ENCODE measurements at regions not wholly inside any gene's neighbourhood (a gene's known extent, or its start where the extent isn't known, plus 50 kb on each side); places are given as distances from the start of the nearest gene placed in this dataset.
"Not testable (repeated sequence)": the region's sequence is repeated elsewhere in the genome, so short reads cannot be mapped to it uniquely, and the experiment has no call there.

DNA sequence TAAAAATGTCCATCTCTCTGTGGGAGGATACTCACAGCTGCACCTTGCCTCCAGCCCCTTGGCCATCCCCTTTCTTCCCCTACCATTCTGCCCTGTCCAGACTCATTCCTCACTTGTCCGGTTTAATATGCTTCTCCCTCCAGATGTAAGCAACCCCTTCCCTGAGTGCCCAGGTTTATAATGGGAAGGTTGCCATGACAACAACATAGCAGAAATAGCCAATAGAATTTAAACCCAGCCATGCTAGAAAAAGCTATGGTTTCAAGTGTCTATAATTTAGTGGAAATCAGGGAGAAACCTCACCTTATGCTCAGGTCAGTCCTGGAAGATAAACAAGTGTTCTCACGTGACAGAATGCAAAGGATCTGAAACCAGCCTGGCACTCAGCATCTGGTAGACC, 196.0 kb upstream of the FZD8 start:
- H3K4me1 Mint-ChIP-seq, result no peaks in the 10 kb centered on the region
- no peaks in the 10 kb centered on the region for H3K36me3 Mint-ChIP-seq (ENCODE audit: insufficient read depth)
- no peak overlapping the region for H3K4me3 Mint-ChIP-seq
- ATAC-seq (replicated peaks; ENCODE audit: extremely low read depth, poor library complexity, severe bottlenecking) (no peak), DNase-seq (ENCODE audit: low spot score in 2 of 2) (no peak)
- no peak overlapping the region for H3K27ac Mint-ChIP-seq (ENCODE audit: low read depth)
- no peaks in the 10 kb centered on the region for H3K27me3 Mint-ChIP-seq
- peaks cover 13% of the 10 kb centered on the region for H3K9me3 Mint-ChIP-seq

DNA sequence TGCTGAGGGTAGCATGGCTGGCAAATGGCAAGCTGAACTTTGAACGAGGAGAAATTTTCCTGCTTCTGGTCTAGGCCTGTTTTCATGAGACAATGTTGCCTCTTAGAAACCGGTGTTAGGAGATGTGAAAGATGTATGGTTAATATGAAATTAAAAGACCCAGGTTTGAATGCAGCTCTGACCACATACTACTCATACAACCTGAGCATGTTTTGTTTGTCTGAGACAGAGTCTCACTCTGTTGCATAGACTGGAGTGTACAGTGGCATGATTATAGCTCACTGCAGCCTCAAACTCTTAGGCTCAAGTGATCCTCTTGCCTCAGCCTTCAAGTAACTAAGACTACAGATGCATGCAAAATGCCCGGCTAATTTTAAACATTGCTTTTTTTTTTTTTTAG, 193.4 kb upstream of the FZD8 start:
- no peak for DNase-seq (ENCODE audit: low spot score in 2 of 2)
- ATAC-seq (replicated peaks; ENCODE audit: extremely low read depth, poor library complexity, severe bottlenecking), result no peak
- Mint-ChIP-seq H3K36me3 (ENCODE audit: insufficient read depth) (no peaks in the 10 kb centered on the region), H3K27ac (ENCODE audit: low read depth) (no peak overlapping the region), H3K4me3 (no peak overlapping the region), H3K4me1 (no peaks in the 10 kb centered on the region), H3K27me3 (no peaks in the 10 kb centered on the region), H3K9me3 (peaks cover 9% of the 10 kb centered on the region)

DNA sequence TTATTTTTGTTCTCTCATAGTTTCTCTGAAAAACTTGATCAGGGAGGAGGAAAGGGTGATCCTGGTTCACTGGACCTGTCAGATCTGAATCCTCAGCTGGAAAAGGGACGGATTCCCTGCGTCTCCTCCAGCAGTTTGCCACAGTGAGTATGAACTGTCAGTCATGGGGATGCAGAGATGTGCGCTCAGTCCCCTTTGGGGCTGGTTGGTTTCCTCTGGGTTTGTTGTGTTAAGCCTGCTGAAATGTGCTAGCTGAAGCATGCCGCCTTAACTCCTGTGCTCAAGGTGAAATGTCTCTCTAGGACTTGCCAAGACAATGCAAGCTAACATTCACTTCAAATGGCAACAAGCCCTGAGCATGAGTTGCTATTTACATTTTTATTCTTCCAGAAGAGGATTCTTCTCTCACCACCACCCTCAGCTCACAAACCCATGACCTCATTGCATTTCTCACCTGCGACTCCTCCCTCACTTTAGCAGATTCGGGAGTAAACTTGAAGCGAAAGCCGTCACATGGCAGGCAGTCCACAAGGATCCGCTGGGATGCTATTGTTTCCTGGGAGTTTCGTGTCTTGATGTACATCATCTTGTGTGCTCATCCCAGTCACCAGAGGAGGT, 192.9 kb upstream of the FZD8 start:
- H3K27me3 Mint-ChIP-seq, result no peaks in the 10 kb centered on the region
- no peak overlapping the region for H3K4me3 Mint-ChIP-seq
- H3K4me1 Mint-ChIP-seq, result no peaks in the 10 kb centered on the region
- ATAC-seq (replicated peaks; ENCODE audit: extremely low read depth, poor library complexity, severe bottlenecking) (no peak), DNase-seq (ENCODE audit: low spot score in 2 of 2) (no peak)
- H3K9me3 Mint-ChIP-seq, result peaks cover 9% of the 10 kb centered on the region
- no peaks in the 10 kb centered on the region for H3K36me3 Mint-ChIP-seq (ENCODE audit: insufficient read depth)
- H3K27ac Mint-ChIP-seq (ENCODE audit: low read depth), result no peak overlapping the region

DNA sequence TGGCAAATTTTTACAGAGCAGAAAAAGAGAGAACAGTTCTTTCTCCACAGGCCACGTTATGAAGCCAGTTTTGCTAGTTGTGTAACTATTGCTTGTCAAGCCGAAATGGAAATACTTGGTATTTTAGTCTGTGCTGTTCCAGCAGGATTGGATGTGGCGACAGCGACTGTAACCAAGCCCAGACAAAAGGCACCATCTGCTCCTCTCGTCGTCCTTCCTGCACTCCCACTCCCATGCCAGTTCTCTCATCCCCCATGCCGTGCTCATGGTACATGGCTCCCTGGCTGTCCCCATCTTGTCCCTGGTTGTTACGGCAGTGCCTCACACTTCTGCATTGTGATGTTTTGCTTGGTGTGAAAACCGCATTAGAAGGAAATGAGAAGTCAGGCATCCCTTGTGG, 185.7 kb upstream of the FZD8 start:
- H3K4me3 Mint-ChIP-seq, result no peak overlapping the region
- H3K27ac Mint-ChIP-seq (ENCODE audit: low read depth), result no peak overlapping the region
- no peak for ATAC-seq (replicated peaks; ENCODE audit: extremely low read depth, poor library complexity, severe bottlenecking)
- no peaks in the 10 kb centered on the region for H3K4me1 Mint-ChIP-seq
- H3K36me3 Mint-ChIP-seq (ENCODE audit: insufficient read depth), result no peaks in the 10 kb centered on the region
- H3K27me3 Mint-ChIP-seq, result no peaks in the 10 kb centered on the region
- peaks cover 11% of the 10 kb centered on the region for H3K9me3 Mint-ChIP-seq
- DNase-seq (ENCODE audit: low spot score in 2 of 2), result no peak

DNA sequence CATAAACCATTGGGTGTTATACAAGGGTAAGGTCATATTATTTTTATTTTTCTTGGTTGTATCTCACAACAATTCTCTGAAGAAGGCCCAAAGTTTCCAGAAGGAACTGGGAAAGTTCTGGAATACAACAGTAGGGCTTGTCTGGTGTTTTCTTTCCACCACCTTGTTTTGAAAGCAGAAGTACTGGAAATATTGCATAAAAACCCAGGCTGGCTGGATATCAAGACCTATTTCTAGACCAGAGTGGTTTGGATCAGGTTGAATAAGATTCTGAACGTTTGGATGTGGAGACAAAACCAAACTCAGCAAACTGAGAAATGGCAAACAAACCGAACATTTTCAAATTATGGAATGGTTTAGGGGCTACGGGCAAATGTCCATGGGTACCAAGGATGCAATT, 182.6 kb upstream of the FZD8 start:
- Mint-ChIP-seq H3K4me3 (no peak overlapping the region), H3K36me3 (ENCODE audit: insufficient read depth) (no peaks in the 10 kb centered on the region), H3K27me3 (no peaks in the 10 kb centered on the region), H3K27ac (ENCODE audit: low read depth) (no peak overlapping the region), H3K4me1 (no peaks in the 10 kb centered on the region), H3K9me3 (peaks cover 5% of the 10 kb centered on the region)
- no peak for ATAC-seq (replicated peaks; ENCODE audit: extremely low read depth, poor library complexity, severe bottlenecking)
- no peak for DNase-seq (ENCODE audit: low spot score in 2 of 2)

DNA sequence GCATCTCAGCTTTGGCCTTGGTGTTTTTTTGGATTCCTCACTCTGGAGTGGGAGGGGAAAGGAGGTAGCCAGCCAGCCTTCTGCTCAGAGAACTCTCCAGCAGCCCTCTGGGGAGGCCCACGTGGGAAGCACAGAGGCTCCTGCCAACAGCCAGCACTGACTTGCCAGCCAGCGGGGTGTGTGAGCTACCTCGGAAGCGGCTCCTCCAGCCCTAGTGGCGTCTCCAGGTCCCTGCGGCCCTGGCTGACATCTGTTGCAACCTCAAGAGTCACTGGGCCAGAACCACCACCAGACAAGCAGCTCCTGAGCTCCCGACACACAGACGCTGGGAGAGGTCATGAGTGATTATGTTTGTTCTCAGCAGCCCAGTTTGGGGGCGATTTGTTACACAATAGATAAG, 180.2 kb upstream of the FZD8 start:
- Mint-ChIP-seq H3K27me3 (no peaks in the 10 kb centered on the region), H3K27ac (ENCODE audit: low read depth) (no peak overlapping the region), H3K4me3 (no peak overlapping the region), H3K4me1 (no peaks in the 10 kb centered on the region), H3K9me3 (peaks cover 5% of the 10 kb centered on the region), H3K36me3 (ENCODE audit: insufficient read depth) (peaks cover 1% of the 10 kb centered on the region)
- no peak for DNase-seq (ENCODE audit: low spot score in 2 of 2)
- ATAC-seq (replicated peaks; ENCODE audit: extremely low read depth, poor library complexity, severe bottlenecking), result no peak

DNA sequence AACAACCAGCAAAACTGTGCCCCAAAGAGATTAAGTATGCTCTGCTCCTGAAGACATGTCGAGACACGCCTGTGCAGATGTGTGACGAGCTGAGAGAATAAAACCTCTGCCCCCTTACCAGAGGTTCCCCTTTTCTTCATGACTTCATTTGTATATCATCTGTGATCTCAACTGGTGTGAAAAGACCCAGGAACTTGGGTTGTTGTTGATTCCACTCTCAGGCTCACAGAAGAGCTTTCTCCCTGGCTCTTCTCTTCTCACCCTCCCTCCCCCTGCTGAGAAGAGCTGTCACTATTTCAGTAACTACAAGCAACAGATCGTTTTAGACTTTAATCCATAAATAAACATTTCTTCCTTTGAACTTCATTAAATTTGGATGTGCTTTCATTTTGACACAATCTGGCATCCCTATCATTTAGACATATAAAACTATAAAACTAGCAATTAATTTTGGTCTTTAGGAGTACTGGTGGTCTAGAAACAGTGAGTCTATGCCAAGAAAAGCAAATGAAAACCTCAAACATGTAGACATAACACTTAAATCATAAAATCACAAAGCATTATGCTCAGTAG, 179.3 kb upstream of the FZD8 start:
- Mint-ChIP-seq H3K27me3 (no peaks in the 10 kb centered on the region), H3K4me1 (no peaks in the 10 kb centered on the region), H3K9me3 (peaks cover 5% of the 10 kb centered on the region), H3K36me3 (ENCODE audit: insufficient read depth) (peaks cover 1% of the 10 kb centered on the region), H3K4me3 (no peak overlapping the region), H3K27ac (ENCODE audit: low read depth) (no peak overlapping the region)
- no peak for ATAC-seq (replicated peaks; ENCODE audit: extremely low read depth, poor library complexity, severe bottlenecking)
- no peak for DNase-seq (ENCODE audit: low spot score in 2 of 2)

DNA sequence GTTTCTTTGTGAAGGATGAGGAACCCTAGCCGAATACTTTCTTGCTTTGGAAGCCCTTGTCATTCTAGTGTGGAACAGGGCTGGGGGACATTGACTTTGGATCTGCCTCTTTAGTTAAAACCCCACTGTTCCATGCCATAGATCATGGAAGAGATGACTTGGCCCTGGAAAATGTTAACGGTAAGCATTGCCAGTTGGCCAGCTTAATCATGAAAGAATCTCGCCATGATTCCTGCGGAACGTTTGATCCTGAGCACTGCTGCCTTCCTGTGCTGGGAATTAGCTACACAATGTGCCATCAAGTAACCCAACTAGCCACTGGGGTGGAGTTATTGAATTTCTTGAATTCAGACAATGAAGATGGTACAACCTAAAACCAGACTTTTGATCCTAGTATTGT, 177.6 kb upstream of the FZD8 start:
- Mint-ChIP-seq H3K4me1 (no peaks in the 10 kb centered on the region), H3K4me3 (no peak overlapping the region), H3K9me3 (peaks cover 5% of the 10 kb centered on the region), H3K27me3 (no peaks in the 10 kb centered on the region), H3K27ac (ENCODE audit: low read depth) (no peak overlapping the region), H3K36me3 (ENCODE audit: insufficient read depth) (peaks cover 1% of the 10 kb centered on the region)
- DNase-seq (ENCODE audit: low spot score in 2 of 2) (no peak), ATAC-seq (replicated peaks; ENCODE audit: extremely low read depth, poor library complexity, severe bottlenecking) (no peak)

DNA sequence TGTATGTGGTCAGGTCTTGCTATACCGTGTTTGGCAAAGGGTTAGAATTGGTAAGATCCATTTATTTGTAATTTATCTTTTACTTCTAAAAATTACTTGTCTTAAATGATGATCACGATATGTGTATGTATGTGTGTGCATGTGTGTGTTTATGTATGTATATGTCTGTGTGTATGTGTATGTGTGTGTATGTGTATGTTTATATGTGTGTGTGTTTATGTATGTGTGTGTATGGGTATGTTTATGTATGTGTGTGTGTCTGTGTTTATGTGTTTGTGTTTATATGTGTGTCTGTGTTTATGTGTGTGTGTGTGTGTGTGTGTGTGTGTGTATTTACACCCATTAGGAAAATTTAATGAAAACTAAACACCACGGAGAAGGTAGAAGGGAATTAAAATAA, 176.9 kb upstream of the FZD8 start:
- ATAC-seq (replicated peaks; ENCODE audit: extremely low read depth, poor library complexity, severe bottlenecking) (no peak), DNase-seq (ENCODE audit: low spot score in 2 of 2) (no peak)
- Mint-ChIP-seq H3K4me1 (no peaks in the 10 kb centered on the region), H3K27ac (ENCODE audit: low read depth) (no peak overlapping the region), H3K36me3 (ENCODE audit: insufficient read depth) (peaks cover 1% of the 10 kb centered on the region), H3K9me3 (peaks cover 5% of the 10 kb centered on the region), H3K27me3 (no peaks in the 10 kb centered on the region), H3K4me3 (no peak overlapping the region)

DNA sequence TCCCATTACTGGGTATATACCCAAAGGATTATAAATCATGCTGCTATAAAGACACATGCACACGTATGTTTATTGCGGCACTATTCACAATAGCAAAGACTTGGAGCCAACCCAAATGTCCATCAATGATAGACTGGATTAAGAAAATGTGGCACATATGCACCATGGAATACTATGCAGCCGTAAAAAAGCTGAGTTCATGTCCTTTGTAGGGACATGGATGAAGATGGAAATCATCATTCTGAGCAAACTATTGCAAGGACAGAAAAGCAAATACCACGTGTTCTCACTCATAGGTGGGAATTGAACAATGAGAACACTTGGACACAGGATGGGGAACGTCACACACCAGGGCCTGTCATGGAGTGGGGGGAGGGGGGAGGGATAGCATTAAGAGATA, 175.0 kb upstream of the FZD8 start:
- not testable (repeated sequence) for ATAC-seq (replicated peaks; ENCODE audit: extremely low read depth, poor library complexity, severe bottlenecking); H3K4me3 Mint-ChIP-seq; H3K36me3 Mint-ChIP-seq (ENCODE audit: insufficient read depth); H3K27me3 Mint-ChIP-seq; H3K27ac Mint-ChIP-seq (ENCODE audit: low read depth); H3K4me1 Mint-ChIP-seq; H3K9me3 Mint-ChIP-seq; DNase-seq (ENCODE audit: low spot score in 2 of 2)

DNA sequence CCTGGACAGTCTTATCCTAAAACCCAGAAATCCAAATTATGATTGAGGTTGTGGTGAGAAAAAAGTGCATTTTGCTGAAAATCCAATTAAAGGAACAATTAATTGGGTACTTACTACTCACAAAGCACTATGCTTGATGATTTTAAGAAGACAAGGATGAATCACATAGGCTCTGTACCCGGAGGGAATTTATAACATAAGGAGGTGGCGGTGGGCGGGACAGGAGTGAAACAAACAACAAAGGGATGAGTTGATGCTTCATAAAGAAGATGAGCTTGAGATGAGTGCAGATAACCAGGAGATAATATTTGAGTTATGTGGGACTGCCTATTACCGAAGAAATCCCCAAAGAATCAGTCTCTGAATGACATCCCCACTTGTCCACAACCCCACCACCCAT, 171.1 kb upstream of the FZD8 start:
- no peaks in the 10 kb centered on the region for H3K27me3 Mint-ChIP-seq
- H3K4me1 Mint-ChIP-seq, result no peaks in the 10 kb centered on the region
- no peak for DNase-seq (ENCODE audit: low spot score in 2 of 2)
- H3K36me3 Mint-ChIP-seq (ENCODE audit: insufficient read depth), result no peaks in the 10 kb centered on the region
- no peak overlapping the region for H3K27ac Mint-ChIP-seq (ENCODE audit: low read depth)
- peaks cover 11% of the 10 kb centered on the region for H3K9me3 Mint-ChIP-seq
- no peak for ATAC-seq (replicated peaks; ENCODE audit: extremely low read depth, poor library complexity, severe bottlenecking)
- no peak overlapping the region for H3K4me3 Mint-ChIP-seq

DNA sequence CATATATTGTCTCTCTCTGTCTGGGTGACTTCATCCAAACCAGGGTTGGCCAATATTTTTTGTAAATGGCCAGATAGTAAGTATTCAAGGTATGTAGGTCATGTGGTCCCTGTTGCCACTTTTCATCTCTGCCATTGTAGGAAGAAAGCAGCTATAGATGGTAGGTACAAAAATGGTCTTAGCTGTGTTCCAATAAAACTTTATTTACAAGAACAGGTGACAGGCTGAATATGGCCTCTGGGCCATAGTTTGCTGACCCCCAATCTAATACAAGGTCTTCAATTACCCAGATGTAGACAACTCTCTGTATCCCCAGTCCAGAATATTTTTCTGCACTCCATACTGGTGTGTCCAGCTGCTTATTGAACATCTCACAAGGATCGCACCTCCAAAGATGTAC, 166.2 kb upstream of the FZD8 start:
- DNase-seq (ENCODE audit: low spot score in 2 of 2) (no peak), ATAC-seq (replicated peaks; ENCODE audit: extremely low read depth, poor library complexity, severe bottlenecking) (no peak)
- Mint-ChIP-seq H3K36me3 (ENCODE audit: insufficient read depth) (no peaks in the 10 kb centered on the region), H3K4me3 (no peak overlapping the region), H3K27ac (ENCODE audit: low read depth) (no peak overlapping the region), H3K4me1 (no peaks in the 10 kb centered on the region), H3K27me3 (no peaks in the 10 kb centered on the region), H3K9me3 (peaks cover 16% of the 10 kb centered on the region)

DNA sequence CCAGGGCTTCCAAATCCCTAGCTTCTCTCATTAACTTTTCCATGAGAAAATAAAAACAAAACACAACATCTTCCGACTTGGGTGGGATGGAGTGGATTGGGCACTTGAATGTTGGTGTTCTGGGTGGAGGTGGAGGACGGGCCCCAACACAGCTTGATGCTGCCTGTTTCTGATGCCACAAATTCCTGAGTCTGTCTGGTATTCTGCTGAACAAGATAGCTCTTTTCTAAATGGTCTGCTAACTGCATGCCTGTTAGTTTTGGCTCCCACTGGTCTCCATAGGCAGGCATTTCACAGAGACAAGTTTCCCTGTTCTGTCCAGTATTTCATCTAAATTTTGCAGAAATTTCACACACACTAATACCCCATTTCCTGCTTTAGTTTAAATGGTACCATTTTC, 160.9 kb upstream of the FZD8 start:
- H3K4me3 Mint-ChIP-seq, result no peak overlapping the region
- DNase-seq (ENCODE audit: low spot score in 2 of 2), result no peak
- H3K27ac Mint-ChIP-seq (ENCODE audit: low read depth), result no peak overlapping the region
- no peaks in the 10 kb centered on the region for H3K27me3 Mint-ChIP-seq
- H3K4me1 Mint-ChIP-seq, result no peaks in the 10 kb centered on the region
- no peaks in the 10 kb centered on the region for H3K36me3 Mint-ChIP-seq (ENCODE audit: insufficient read depth)
- ATAC-seq (replicated peaks; ENCODE audit: extremely low read depth, poor library complexity, severe bottlenecking), result no peak
- peaks cover 13% of the 10 kb centered on the region for H3K9me3 Mint-ChIP-seq
